ENCODE measurements at regions not wholly inside any gene's neighbourhood (a gene's known extent, or its start where the extent isn't known, plus 50 kb on each side); places are given as distances from the start of the nearest gene placed in this dataset.

GRCh38 chrX:99010957-99011356 is 1399.1 kb downstream of the PCDH19 start:
- H3K27me3 ChIP-seq = peaks cover 0 to 3% (median 0%) of the 10 kb centered on the region in 4 donors
- intact Hi-C loops (cut with DNase I) = no loop called here

DNA sequence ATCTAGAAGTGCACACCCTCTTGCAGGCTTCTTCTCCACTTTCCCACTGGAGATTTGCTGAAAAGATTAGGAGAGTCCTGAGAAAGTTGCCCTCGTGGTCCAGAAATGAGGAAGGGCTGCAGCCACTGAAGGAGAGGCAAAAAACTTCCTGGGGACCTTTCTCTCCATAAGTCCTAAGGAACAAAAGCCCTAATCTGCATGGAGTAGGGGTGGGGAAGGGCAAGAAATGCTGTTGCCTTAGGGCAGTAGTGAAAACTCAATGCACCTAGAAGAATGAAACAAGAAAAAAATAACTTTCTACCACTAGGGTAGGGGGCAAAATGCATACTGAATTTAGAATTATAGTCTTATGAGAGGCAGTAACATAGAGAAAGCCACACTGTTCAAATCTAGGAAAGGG is 1408.8 kb downstream of the PCDH19 start:
- intact Hi-C loops (cut with DNase I) = no loop called here
- H3K27ac ChIP-seq = no peak overlapping the region
- TF ChIP-seq POLR2A (IDR thresholded peaks at IDR 0.05) (no peak), CTCF (IDR thresholded peaks at IDR 0.05) (no peak)
- H3K36me3 ChIP-seq = no peaks in the 10 kb centered on the region
- H3K9me3 ChIP-seq = no peaks in the 10 kb centered on the region
- no peaks in the 10 kb centered on the region for H3K4me1 ChIP-seq
- no peak for DNase-seq
- WGBS, 2 donors = 8 to 40% methylated on average over 1 of the region's 1 CpG
- H3K27me3 ChIP-seq = no peaks in the 10 kb centered on the region
- H3K4me3 ChIP-seq = no peak overlapping the region

More at GRCh38 chrX:99010957-99011356, 1399.1 kb downstream of the PCDH19 start:
- peaks cover 0 to 4% (median 0%) of the 10 kb centered on the region in 3 donors for H3K9me3 ChIP-seq
- no peak overlapping the region for H3K4me3 ChIP-seq
- H3K36me3 ChIP-seq = no peaks in the 10 kb centered on the region
- H3K4me1 ChIP-seq = no peaks in the 10 kb centered on the region
- DNase-seq = no peak
- TF ChIP-seq CTCF (IDR thresholded peaks at IDR 0.05) (no peak), POLR2A (IDR thresholded peaks at IDR 0.05) (no peak)
- no peak overlapping the region for H3K27ac ChIP-seq

DNA sequence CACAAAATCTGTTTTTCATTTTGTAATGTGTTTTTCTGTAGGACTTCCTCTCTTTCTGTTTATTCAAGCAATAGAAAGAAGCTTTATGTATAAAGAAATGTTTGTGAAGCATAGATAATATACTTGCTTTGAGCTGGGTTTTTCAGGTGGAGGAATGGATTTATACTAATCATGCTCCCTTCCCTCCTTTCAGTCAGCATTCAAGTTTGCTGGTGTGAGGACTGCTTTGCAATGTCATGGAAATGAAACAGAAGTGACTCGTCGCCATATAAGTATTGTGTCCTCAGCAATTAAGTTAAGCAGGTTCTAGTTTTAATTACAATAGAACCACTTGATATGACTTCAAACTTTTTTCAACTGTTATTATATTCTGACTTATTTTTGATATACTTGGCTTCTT is 1447.1 kb downstream of the PCDH19 start:
- WGBS, 2 donors = 60 to 65% methylated on average over 2 of the region's 2 CpGs

DNA sequence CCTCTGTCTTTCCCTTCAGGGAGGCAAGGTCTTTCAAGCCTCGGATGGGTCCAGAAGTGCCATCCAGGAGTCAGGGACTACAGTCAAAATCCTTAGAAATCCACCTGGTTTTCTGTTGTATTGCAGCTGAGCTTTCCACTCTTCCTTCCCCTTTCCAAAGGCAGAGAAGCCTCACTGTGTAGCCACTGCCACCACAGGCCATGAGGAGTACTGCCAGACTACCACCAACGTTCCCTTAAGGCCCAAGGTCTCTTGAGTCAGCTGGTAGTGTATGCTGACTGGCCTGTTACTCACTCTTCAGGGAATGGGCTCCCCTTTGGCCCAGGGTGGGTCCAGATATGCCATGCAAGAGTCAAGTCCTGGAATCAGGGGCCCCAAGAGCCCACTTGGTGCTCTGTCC is 1454.1 kb downstream of the PCDH19 start:
- 29 to 36% methylated on average over 1 to 2 of the region's 2 CpGs for WGBS, 2 donors
- no peaks in the 10 kb centered on the region for H3K27me3 ChIP-seq
- no peak overlapping the region for H3K27ac ChIP-seq
- DNase-seq = no peak
- H3K4me1 ChIP-seq = no peaks in the 10 kb centered on the region
- no peaks in the 10 kb centered on the region for H3K36me3 ChIP-seq
- TF ChIP-seq CTCF (IDR thresholded peaks at IDR 0.05) = no peak
- TF ChIP-seq POLR2A (IDR thresholded peaks at IDR 0.05) = no peak
- H3K9me3 ChIP-seq = no peaks in the 10 kb centered on the region
- intact Hi-C loops (cut with DNase I) = no loop called here
- no peak overlapping the region for H3K4me3 ChIP-seq

More for the DNA sequence above, 1447.1 kb downstream of the PCDH19 start:
- Histone ChIP-seq H3K4me3 (no peak overlapping the region), H3K36me3 (no peaks in the 10 kb centered on the region), H3K27me3 (no peaks in the 10 kb centered on the region), H3K9me3 (no peaks in the 10 kb centered on the region), H3K4me1 (no peaks in the 10 kb centered on the region), H3K27ac (no peak overlapping the region)
- TF ChIP-seq POLR2A (IDR thresholded peaks at IDR 0.05) = no peak
- TF ChIP-seq CTCF (IDR thresholded peaks at IDR 0.05) = no peak
- intact Hi-C loops (cut with DNase I) = no loop called here
- no peak for DNase-seq

GRCh38 chrX:98939456-98939855 is 1470.6 kb downstream of the PCDH19 start:
- H3K9me3 ChIP-seq = no peaks in the 10 kb centered on the region
- no peaks in the 10 kb centered on the region for H3K27me3 ChIP-seq
- no peak overlapping the region for H3K27ac ChIP-seq
- no peaks in the 10 kb centered on the region for H3K36me3 ChIP-seq
- TF ChIP-seq CTCF (IDR thresholded peaks at IDR 0.05) = no peak
- TF ChIP-seq POLR2A (IDR thresholded peaks at IDR 0.05) = no peak
- no peaks in the 10 kb centered on the region for H3K4me1 ChIP-seq
- H3K4me3 ChIP-seq = no peak overlapping the region
- intact Hi-C loops (cut with DNase I) = no loop called here
- WGBS, 2 donors = 16 to 19% methylated on average over 3 of the region's 3 CpGs
- no peak for DNase-seq

Measured in esophagus squamous epithelium (tissue), 5 donors.